NCI-H748 treated with DMSO at 0.1 percent for 48 hours (cell line): ENCODE measurements at regions not wholly inside any gene's neighbourhood (a gene's known extent, or its start where the extent isn't known, plus 50 kb on each side); places are given as distances from the start of the nearest gene placed in this dataset.
"Not testable (repeated sequence)": the region's sequence is repeated elsewhere in the genome, so short reads cannot be mapped to it uniquely, and the experiment has no call there.

ENCODE experiments used
- DNase-seq: peaks from one replicate; lab custom pipeline; 2025; lab: John Stamatoyannopoulos, UW

- not testable (repeated sequence) for DNase-seq
These were observed 51.5 kb upstream of the CDC42EP3 start for GRCh38 chr2:37722971-37723370.

- no peak for DNase-seq
These were observed 58.8 kb upstream of the CDC42EP3 start for GRCh38 chr2:37730037-37730818.

DNA sequence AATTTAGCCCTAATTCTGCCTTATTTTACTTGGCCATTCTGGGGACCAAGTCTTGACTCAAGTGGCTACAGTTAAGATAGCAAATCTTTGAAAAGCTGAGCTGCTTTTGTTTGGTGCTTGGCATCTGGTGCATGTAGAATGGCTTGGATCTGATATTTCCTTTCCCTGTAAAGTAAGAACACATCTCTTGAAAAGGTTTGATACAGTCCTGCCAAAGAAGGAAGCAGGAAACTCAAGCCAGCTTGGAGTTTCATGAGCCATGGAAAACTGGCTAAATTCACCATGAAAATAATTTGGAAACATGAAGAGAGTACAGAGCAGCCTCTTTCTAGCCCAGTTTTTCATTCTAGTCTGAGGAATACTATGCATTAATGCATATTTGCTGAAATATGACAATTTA is 61.0 kb upstream of the CDC42EP3 start:
- DNase-seq, result not testable (repeated sequence)

DNA sequence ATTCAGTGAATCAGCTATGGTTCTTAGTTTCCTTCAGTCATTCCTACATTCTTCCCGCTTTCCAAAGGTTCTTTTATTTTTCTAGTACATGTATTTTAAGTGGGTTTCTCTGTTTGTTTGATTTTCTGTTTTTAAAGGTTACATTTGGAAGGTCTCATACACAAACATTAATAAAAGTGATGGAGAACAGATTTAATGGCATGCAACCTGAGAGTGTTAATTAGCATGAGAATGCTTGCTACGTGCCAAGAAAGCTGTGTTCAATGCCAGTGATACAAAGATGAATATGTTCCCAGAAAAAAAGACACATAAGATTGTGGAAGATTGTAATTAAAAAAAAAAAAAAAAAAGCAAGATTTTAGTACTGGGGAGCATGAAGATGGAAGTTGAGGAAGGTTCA is 61.8 kb upstream of the CDC42EP3 start:
- DNase-seq, result no peak

GRCh38 chr2:37733955-37734354 is 62.5 kb upstream of the CDC42EP3 start:
- not testable (repeated sequence) for DNase-seq

- not testable (repeated sequence) for DNase-seq
These were observed 63.6 kb upstream of the CDC42EP3 start for GRCh38 chr2:37734891-37735523.

GRCh38 chr2:37735524-37735910 is 64.1 kb upstream of the CDC42EP3 start:
- DNase-seq, result not testable (repeated sequence)

DNA sequence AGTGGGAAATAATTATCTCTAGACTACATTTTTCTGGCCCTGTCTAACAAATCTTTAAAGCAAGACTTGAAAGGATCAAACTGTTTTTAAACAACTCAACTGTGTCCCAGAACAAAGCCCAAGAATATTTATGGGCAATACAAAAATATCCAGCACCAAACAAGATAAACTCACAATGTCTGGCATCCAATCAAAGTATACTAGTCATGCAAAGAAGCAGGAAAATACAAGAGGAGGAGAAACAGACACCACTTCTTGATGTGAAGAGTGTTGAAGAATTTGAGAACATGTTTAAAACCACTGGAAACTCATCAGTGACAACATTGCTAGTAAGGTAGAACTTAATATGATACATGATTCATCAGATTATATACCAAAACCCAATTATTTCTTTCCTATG is 66.1 kb upstream of the CDC42EP3 start:
- no peak for DNase-seq

DNA sequence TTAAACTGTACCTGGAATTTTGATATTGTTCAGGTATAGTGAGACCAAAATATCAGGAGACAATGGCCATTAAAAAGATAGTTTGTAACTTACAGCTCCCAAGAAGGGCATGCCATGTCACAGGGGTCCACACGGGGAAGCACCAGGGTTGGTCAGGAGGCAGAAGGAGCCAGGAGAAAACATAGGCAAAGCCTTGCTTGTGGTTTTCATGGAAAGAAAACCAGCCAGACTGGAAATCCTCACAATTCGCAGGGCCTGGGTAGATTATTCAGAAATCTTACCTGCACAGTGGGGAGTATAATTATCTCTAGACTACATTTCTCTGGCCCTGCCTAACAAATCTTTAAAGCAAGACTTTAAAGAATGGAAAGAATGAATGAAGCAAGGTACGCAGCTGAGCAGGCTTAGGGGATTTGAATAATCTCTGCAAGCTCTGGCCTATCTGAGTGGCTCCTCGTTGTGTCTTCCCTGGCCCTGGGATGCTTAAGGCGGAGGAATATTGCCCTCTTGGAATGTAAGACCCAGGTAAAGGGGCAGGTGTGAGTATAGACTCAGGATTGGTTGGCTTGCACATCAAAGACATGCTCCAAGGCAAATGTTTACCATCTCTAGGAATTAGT is 66.9 kb upstream of the CDC42EP3 start:
- DNase-seq, result no peak

GRCh38 chr2:37739153-37739552 is 67.7 kb upstream of the CDC42EP3 start:
- DNase-seq, result no peak

DNA sequence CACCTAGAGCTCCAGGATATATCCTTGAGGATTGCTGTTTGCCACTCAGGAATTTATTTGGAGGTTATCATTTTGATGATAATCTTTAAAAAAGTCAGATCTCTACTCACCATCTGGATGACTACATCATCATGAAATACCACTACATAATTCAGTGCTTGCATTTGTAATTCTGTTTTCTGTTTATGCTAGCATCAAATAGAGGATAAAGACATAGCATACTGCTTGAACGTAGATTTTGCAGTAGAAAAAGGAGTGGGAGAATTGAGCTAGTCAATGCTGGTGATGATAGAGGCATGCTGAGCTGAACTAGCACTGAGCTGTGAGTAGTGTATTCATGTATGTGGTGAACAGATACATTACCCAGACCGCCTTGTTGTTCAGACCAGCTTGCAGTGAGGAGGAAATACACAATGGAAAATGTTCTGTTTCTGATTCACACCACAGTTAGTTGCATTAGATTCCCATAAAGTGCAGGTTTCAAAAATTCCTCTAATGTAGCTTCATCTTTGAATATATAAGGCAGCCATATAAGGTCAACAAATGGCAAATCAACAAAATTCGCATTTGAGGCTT is 68.8 kb upstream of the CDC42EP3 start:
- no peak for DNase-seq

DNA sequence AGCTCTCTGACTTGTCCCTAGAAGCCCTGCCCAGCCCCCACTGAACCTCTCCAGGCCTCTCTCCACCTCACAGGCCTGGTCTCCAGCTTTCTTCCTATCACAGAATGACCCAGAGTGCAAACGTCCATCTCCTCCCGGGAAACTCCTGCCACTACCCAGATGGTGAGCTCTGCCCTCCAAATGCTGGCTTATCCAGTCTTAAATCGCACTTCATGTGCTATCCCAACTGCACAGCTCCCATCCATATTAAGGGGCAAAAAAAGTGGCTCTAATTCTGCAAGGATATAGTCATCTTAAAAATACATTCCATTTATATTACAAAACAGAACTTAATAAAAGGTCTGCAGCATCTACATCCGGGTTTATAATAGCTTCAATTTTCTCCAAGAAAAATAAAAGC is 70.8 kb upstream of the CDC42EP3 start:
- DNase-seq, result no peak

DNA sequence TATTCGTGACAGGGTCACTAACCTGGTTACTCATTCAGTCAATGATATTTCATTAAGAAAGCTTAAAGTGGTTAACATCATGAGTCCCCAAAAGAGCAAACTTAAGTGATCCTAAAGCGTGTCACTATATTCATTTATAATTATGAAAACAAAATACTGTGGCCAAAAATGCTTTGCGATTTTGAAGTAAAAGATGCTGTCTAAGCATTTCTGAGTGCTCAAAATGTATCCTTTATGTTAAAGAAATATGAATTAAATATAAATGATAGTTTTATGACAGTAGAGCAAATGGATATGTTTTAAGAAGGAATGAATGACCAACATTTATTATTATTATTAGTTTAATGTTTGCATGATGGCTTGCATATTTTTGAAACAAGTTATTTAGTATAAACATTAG is 72.6 kb upstream of the CDC42EP3 start:
- DNase-seq, result no peak

- not testable (repeated sequence) for DNase-seq
These were observed 73.5 kb upstream of the CDC42EP3 start for GRCh38 chr2:37744961-37745360.

DNA sequence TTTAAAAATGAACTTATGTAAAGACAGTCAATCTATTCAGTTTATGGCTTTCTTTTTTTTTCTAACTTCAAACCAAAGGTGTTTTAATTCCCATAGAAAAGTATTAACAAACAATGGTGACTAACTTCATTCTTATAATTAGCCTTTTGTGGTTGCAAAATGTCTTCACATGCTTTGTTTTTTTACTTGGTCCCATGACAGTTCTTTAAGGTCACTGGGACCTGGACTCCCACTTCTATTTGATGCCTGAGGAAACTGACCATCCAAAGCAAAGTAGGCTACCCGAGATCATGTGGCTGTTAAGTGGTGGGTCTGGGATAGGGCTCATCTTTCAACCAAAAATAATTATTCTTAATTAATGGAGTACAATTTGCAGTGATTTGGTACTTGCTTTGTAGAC is 74.6 kb upstream of the CDC42EP3 start:
- DNase-seq, result not testable (repeated sequence)

DNA sequence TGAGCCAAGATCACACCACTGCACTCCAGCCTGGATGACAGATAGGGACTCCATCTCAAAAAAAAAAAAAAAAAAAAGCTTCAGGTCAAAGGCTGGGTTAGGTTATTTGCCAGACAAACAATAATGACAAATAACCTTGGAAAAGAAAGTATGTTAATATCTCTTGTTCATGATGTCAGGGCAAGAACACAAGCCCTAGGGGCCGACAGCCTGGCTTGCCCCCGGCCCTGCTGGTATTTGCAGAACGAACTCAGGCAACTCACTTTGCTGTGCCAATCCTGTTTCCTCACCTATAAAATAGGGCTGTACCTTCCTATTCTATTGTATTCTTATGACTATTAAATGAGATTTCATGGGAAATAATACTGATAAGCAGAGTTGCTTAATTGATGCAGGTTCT is 75.4 kb upstream of the CDC42EP3 start:
- no peak for DNase-seq

GRCh38 chr2:37748541-37748940 is 77.1 kb upstream of the CDC42EP3 start:
- no peak for DNase-seq

GRCh38 chr2:37750286-37750685 is 78.8 kb upstream of the CDC42EP3 start:
- not testable (repeated sequence) for DNase-seq

- DNase-seq, result no peak
These were observed 81.3 kb upstream of the CDC42EP3 start for GRCh38 chr2:37752766-37753165.

DNA sequence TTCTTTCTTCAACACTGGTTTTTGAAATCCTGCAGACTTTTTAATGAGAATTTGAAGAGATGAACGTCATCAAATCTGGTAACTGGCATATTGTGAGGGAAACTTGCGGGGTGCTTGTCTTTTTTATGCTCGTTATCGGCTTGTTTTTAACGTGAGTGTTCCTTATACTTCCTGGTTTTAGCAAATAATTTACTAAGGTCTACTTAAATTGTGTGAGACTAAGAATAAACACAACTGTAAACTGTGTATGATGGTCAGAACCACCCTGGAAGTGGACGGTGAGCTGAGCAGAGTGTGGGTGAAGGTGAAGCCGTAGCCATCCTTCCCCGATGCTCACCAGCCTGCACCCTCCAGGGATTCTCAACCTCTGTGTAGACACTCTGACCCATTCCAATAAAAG is 82.3 kb upstream of the CDC42EP3 start:
- DNase-seq, result no peak

DNA sequence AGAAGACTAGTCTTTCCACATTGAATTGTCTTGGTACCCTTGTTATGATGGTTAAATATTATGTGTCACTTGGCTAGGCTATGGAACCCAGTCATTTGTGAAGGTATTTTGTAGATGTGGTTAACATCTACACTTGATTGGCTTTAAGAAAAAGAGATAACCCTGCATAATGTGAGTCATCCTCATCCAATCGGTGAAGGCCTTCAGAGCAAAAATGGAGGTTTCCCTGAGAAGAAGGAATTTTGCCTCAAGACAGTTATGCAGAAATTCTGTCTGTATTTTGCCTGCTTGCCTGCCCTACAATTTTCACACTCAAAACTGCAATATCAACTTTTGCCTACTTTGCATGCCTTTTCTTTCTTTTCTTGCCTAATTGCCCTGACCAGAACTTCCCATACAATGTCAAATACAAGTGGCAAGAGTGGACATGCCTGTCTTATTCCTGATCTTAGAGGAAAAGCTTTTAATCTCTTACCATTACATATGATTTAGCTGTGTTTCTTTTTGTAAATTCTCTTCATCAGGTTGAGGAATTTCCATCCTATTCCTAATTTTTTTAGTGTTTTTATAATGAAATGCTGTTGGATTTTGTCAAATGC is 84.6 kb upstream of the CDC42EP3 start:
- DNase-seq, result not testable (repeated sequence)

DNA sequence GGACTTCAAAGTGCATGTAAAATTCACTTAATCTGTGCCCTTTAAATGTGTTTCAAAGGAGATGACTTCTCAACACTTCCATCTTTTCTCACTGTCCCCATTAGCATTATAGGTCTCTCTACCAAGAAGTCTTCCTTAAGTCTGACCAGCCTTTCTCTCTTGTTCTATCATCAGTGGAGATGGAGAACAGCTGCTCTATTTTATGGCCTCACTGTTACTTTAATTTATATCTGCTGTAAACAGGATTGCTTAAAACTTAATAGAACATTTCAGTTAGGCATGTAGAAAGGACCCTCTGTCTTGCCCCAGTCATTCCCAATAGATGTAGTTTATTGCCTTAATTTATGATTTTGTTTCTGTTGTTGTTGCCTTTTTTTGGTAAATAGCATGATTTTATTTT is 86.0 kb upstream of the CDC42EP3 start:
- not testable (repeated sequence) for DNase-seq
